H1 (cell line): ENCODE measurements at regions not wholly inside any gene's neighbourhood (a gene's known extent, or its start where the extent isn't known, plus 50 kb on each side); places are given as distances from the start of the nearest gene placed in this dataset.

Experiments used
- CTCF ChIA-PET: fragments of 300-600 bp; sonication (Branson Sonifier 250); formaldehyde crosslinking; loops from one replicate; lab custom pipeline; 2021; ENCODE audit not compliant: partially characterized antibody; lab: Charles Lee
- POLR2A ChIA-PET: fragments of 300-600 bp; sonication (Branson Sonifier 250); formaldehyde crosslinking; loops from one replicate; lab custom pipeline; 2021; ENCODE audit warnings: inconsistent platforms; ENCODE audit not compliant: partially characterized antibody; lab: Charles Lee
- DNase-seq, 2 experiments: peaks; one replicate each; pipeline versions ENCODE4 v3.0.0 to v3.0.0-alpha.2; 2010 to 2022; ENCODE audit warnings: low spot score in 2 of 2, low read depth in 1 of 2, mixed read lengths in 1 of 2
- FAIRE-seq: peaks from 2 replicates; lab custom pipeline; 2011; peaks lifted over from hg19 to GRCh38; lab: Jason Lieb, UNC
- H2AFZ ChIP-seq: 2 replicates; pipeline ENCODE4 v1.8.1; 2012; ENCODE audit warnings: low read length, inconsistent platforms
- H2AK5ac ChIP-seq: 2 replicates; pipeline ENCODE4 v1.6.1; 2013; ENCODE audit warnings: low read depth, low read length
- H2BK120ac ChIP-seq: replicated peaks from 2 replicates; pipeline ENCODE3; 2013; ENCODE audit warnings: low read depth, low read length, inconsistent platforms
- H2BK12ac ChIP-seq: 2 replicates; pipeline ENCODE4 v1.6.1; 2013; ENCODE audit warnings: low read depth, low read length
- H2BK15ac ChIP-seq: 2 replicates; pipeline ENCODE4 v1.6.1; 2013; ENCODE audit warnings: low read length
- H2BK20ac ChIP-seq: 2 replicates; pipeline ENCODE4 v1.6.1; 2013; ENCODE audit warnings: low read length
- H2BK5ac ChIP-seq: 2 replicates; pipeline ENCODE4 v1.6.1; 2013; ENCODE audit warnings: low read depth, low read length
- H3K14ac ChIP-seq: 2 replicates; pipeline ENCODE4 v1.6.1; 2013; ENCODE audit warnings: inconsistent platforms; ENCODE audit not compliant: insufficient read length
- H3K18ac ChIP-seq: 2 replicates; pipeline ENCODE4 v1.6.1; 2013; ENCODE audit warnings: low read length; ENCODE audit errors: extremely low read depth
- H3K23ac ChIP-seq: 2 replicates; pipeline ENCODE4 v1.6.1; 2013; ENCODE audit warnings: inconsistent platforms; ENCODE audit not compliant: insufficient read length
- H3K23me2 ChIP-seq: 2 replicates; pipeline ENCODE4 v1.6.1; 2013; ENCODE audit warnings: low read depth, low read length
- H3K27ac ChIP-seq: 2 replicates; pipeline ENCODE4 v1.6.1; 2011; ENCODE audit warnings: low read depth, low read length, inconsistent platforms
- H3K27me3 ChIP-seq, 4 experiments: replicated peaks in 1 of 4; 1 replicate in 1 of 4; 2 replicates in 3 of 4; pipeline versions ENCODE4 v1.6.1 to v1.8.1; 2011 to 2013; ENCODE audit warnings: low read length in 3 of 4, mild to moderate bottlenecking in 3 of 4, inconsistent platforms in 2 of 4, mixed read lengths in 2 of 4, moderate library complexity in 1 of 4; ENCODE audit not compliant: control insufficient read depth in 3 of 4, insufficient read depth in 3 of 4; ENCODE audit errors: extremely low read depth in 1 of 4
- H3K36me3 ChIP-seq, 4 experiments: 2 replicates each; pipeline versions ENCODE4 v1.6.1 to v1.8.1; 2011 to 2013; ENCODE audit warnings: mild to moderate bottlenecking in 4 of 4, low read length in 3 of 4, moderate library complexity in 2 of 4, control low read depth in 1 of 4, inconsistent platforms in 1 of 4; ENCODE audit not compliant: insufficient read depth in 4 of 4, control insufficient read depth in 2 of 4
- H3K4ac ChIP-seq: replicated peaks from 2 replicates; pipeline ENCODE3; 2013; ENCODE audit warnings: low read length, low read depth, mixed read lengths, inconsistent platforms; ENCODE audit not compliant: insufficient read length
- H3K4me1 ChIP-seq, 4 experiments: replicated peaks in 1 of 4; 1 replicate in 1 of 4; 2 replicates in 3 of 4; pipeline versions ENCODE4 v1.6.1 to v1.8.1; 2011 to 2013; ENCODE audit warnings: low read length in 3 of 4, inconsistent platforms in 2 of 4, mixed read lengths in 1 of 4; ENCODE audit not compliant: insufficient read depth in 4 of 4, control insufficient read depth in 3 of 4
- H3K4me2 ChIP-seq, 2 experiments: 2 replicates each; pipeline versions ENCODE4 v1.6.1 to v1.8.1; 2011 to 2013; ENCODE audit warnings: low read depth in 2 of 2, low read length in 2 of 2, control low read depth in 1 of 2, inconsistent platforms in 1 of 2, mild to moderate bottlenecking in 1 of 2; ENCODE audit not compliant: insufficient read depth in 1 of 2
- H3K4me3 ChIP-seq, 4 experiments: fragments of 200-600, 300-600 bp in 1 of 4; sonication (generic), shearing (Covaris generic), sonication (Bioruptor Twin) in 1 of 4; 2 replicates each; pipeline versions ENCODE4 v1.5.1 to v1.8.1; 2011 to 2016; ENCODE audit warnings: low read length in 4 of 4, low read depth in 3 of 4, control low read depth in 2 of 4, inconsistent platforms in 2 of 4, mild to moderate bottlenecking in 2 of 4, mixed read lengths in 1 of 4, moderate library complexity in 1 of 4; ENCODE audit not compliant: insufficient read depth in 2 of 4; ENCODE audit errors: extremely low read depth in 1 of 4
- H3K56ac ChIP-seq: replicated peaks from 2 replicates; pipeline ENCODE3; 2013; ENCODE audit warnings: low read depth, mild to moderate bottlenecking, mixed read lengths, low read length, inconsistent platforms; ENCODE audit not compliant: insufficient read length
- H3K79me1 ChIP-seq: 2 replicates; pipeline ENCODE4 v1.6.1; 2013; ENCODE audit warnings: low read depth, low read length, control low read depth
- H3K79me2 ChIP-seq, 2 experiments: 2 replicates each; pipeline versions ENCODE4 v1.6.1 to v1.8.1; 2012 to 2013; ENCODE audit warnings: low read length in 2 of 2, mild to moderate bottlenecking in 2 of 2, inconsistent platforms in 1 of 2; ENCODE audit not compliant: insufficient read depth in 2 of 2, control insufficient read depth in 1 of 2
- H3K9ac ChIP-seq, 4 experiments: replicated peaks in 1 of 4; 1 replicate in 1 of 4; 2 replicates in 3 of 4; pipeline versions ENCODE4 v1.6.1 to v1.8.1; 2011 to 2013; ENCODE audit warnings: low read depth in 3 of 4, low read length in 3 of 4, control low read depth in 2 of 4, mild to moderate bottlenecking in 2 of 4, moderate library complexity in 2 of 4, inconsistent platforms in 1 of 4; ENCODE audit errors: extremely low read depth in 1 of 4
- H3K9me3 ChIP-seq, 2 experiments: 2 replicates each; pipeline versions ENCODE4 v1.6.1 to v1.8.1; 2012 to 2013; ENCODE audit warnings: mild to moderate bottlenecking in 2 of 2, moderate library complexity in 2 of 2, control low read depth in 1 of 2, inconsistent platforms in 1 of 2, low read depth in 1 of 2, low read length in 1 of 2, mixed read lengths in 1 of 2; ENCODE audit not compliant: insufficient read depth in 2 of 2
- H4K20me1 ChIP-seq, 2 experiments: replicated peaks in 1 of 2; 2 replicates each; pipeline versions ENCODE3 to v1.8.1; 2011 to 2013; ENCODE audit warnings: inconsistent platforms in 2 of 2, low read length in 2 of 2, mild to moderate bottlenecking in 1 of 2; ENCODE audit not compliant: insufficient read depth in 2 of 2, control insufficient read depth in 1 of 2
- H4K5ac ChIP-seq: 2 replicates; pipeline ENCODE4 v1.6.1; 2013; ENCODE audit warnings: low read length, low read depth, mixed read lengths, inconsistent platforms; ENCODE audit not compliant: insufficient read length
- H4K8ac ChIP-seq: 2 replicates; pipeline ENCODE4 v1.8.0; 2013; ENCODE audit warnings: mild to moderate bottlenecking, moderate library complexity, low read length, inconsistent platforms; ENCODE audit not compliant: insufficient read depth; ENCODE audit errors: extremely low read depth
- H4K91ac ChIP-seq: replicated peaks from 2 replicates; pipeline ENCODE3; 2013; ENCODE audit warnings: low read length, mixed read lengths, inconsistent platforms; ENCODE audit not compliant: insufficient read length
- ASH2L ChIP-seq: fragments of 200-600, 300-600 bp; sonication (generic); IDR thresholded peaks from one replicate; pipeline ENCODE4 v1.7.1; 2017; ENCODE audit warnings: low read length
- BRCA1 ChIP-seq: IDR thresholded peaks from 2 replicates; pipeline ENCODE4 v1.6.1; 2012; ENCODE audit warnings: low read depth, low read length, improper control_type of control experiment
- CREB1 ChIP-seq: IDR thresholded peaks from 2 replicates; pipeline ENCODE4 v1.6.1; 2012; ENCODE audit warnings: inconsistent platforms
- EP300 ChIP-seq, 2 experiments: IDR thresholded peaks; 1 replicate in 1 of 2; 2 replicates in 1 of 2; pipeline ENCODE4 v1.6.1; 2011 to 2012; ENCODE audit warnings: low read depth in 2 of 2, low read length in 2 of 2, mild to moderate bottlenecking in 2 of 2, borderline replicate concordance in 1 of 2, inconsistent platforms in 1 of 2, moderate library complexity in 1 of 2
- GABPA ChIP-seq: IDR thresholded peaks from 2 replicates; pipeline ENCODE4 v1.6.1; 2011; ENCODE audit warnings: mild to moderate bottlenecking, low read length, moderate library complexity, borderline replicate concordance; ENCODE audit not compliant: insufficient read depth
- GTF2F1 ChIP-seq: IDR thresholded peaks from 2 replicates; pipeline ENCODE4 v1.6.1; 2012; ENCODE audit warnings: low read depth, low read length, improper control_type of control experiment, borderline replicate concordance
- HDAC6 ChIP-seq: IDR thresholded peaks from one replicate; pipeline ENCODE4 v1.7.1; 2012; ENCODE audit warnings: low read depth, mild to moderate bottlenecking, inconsistent platforms, low read length, moderate library complexity
- MAFK ChIP-seq: IDR thresholded peaks from 2 replicates; pipeline ENCODE4 v1.6.1; 2012; ENCODE audit warnings: low read depth, mild to moderate bottlenecking, improper control_type of control experiment, low read length
- RXRA ChIP-seq: IDR thresholded peaks from 2 replicates; pipeline ENCODE4 v1.6.1; 2011; ENCODE audit warnings: low read depth, mild to moderate bottlenecking, low read length, moderate library complexity; ENCODE audit not compliant: insufficient read depth
- SP2 ChIP-seq: IDR thresholded peaks from 2 replicates; pipeline ENCODE4 v1.6.1; 2012; ENCODE audit warnings: mild to moderate bottlenecking, low read length, inconsistent platforms
- TF ChIP-seq, protein P1 (sequence below): IDR thresholded peaks from 2 replicates; pipeline ENCODE4 v1.6.1; 2012; ENCODE audit warnings: inconsistent platforms

- Histone ChIP-seq H4K8ac (no peak overlapping the region), H3K56ac (no peak overlapping the region), H2BK15ac (no peak overlapping the region), H3K4me2 (no peak overlapping the region), H3K79me2 (no peaks in the 10 kb centered on the region), H3K79me1 (no peaks in the 10 kb centered on the region), H2AK5ac (no peak overlapping the region), H3K27me3 (no peaks in the 10 kb centered on the region), H3K27ac (no peak overlapping the region), H3K4ac (no peak overlapping the region), H3K23ac (no peak overlapping the region), H3K9ac (no peak overlapping the region), H2BK20ac (no peak overlapping the region), H2BK5ac (no peak overlapping the region), H4K20me1 (no peaks in the 10 kb centered on the region), H3K4me3 (no peak overlapping the region), H2BK120ac (no peak overlapping the region), H4K91ac (no peak overlapping the region), H4K5ac (no peak overlapping the region), H3K14ac (no peak overlapping the region), H2BK12ac (no peak overlapping the region), H3K4me1 (no peaks in the 10 kb centered on the region), H2AFZ (no peak overlapping the region), H3K9me3 (no peaks in the 10 kb centered on the region), H3K36me3 (no peaks in the 10 kb centered on the region), H3K18ac (no peak overlapping the region), H3K23me2 (no peaks in the 10 kb centered on the region)
- ChIA-PET CTCF (no interaction called here), POLR2A (no interaction called here)
- DNase-seq (no peak), FAIRE-seq (no peak)
- no peak for TF ChIP-seq SP2
- TF ChIP-seq GTF2F1, result no peak
- TF ChIP-seq, protein P1, sequence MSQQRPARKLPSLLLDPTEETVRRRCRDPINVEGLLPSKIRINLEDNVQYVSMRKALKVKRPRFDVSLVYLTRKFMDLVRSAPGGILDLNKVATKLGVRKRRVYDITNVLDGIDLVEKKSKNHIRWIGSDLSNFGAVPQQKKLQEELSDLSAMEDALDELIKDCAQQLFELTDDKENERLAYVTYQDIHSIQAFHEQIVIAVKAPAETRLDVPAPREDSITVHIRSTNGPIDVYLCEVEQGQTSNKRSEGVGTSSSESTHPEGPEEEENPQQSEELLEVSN, result no peak
- no peak for TF ChIP-seq GABPA
- no peak for TF ChIP-seq BRCA1
- TF ChIP-seq ASH2L, result no peak
- TF ChIP-seq EP300 (IDR thresholded peaks at IDR 0.05; ENCODE audit: borderline replicate concordance in 1 of 2, low read depth in 2 of 2, low read length in 2 of 2), result no peak
- TF ChIP-seq MAFK, result no peak
- no peak for TF ChIP-seq RXRA
- no peak for TF ChIP-seq HDAC6
- TF ChIP-seq CREB1, result no peak
Measured at GRCh38 chr10:65751218-65751617, 1174.6 kb upstream of the LRRTM3 start.
